CD4-positive, alpha-beta T cell treated with Interleukin-1 beta for 1 hour (primary cell): ENCODE measurements at regions not wholly inside any gene's neighbourhood (a gene's known extent, or its start where the extent isn't known, plus 50 kb on each side); places are given as distances from the start of the nearest gene placed in this dataset.
"Not testable (repeated sequence)": the region's sequence is repeated elsewhere in the genome, so short reads cannot be mapped to it uniquely, and the experiment has no call there.

Source experiments
- DNase-seq, 2 donors: peaks; one replicate each; pipeline ENCODE4 v3.0.0-alpha.2; 2020 to 2022

GRCh38 chr17:77038884-77039555 is 101.7 kb upstream of the SEC14L1 start:
- DNase-seq: no peak

GRCh38 chr17:77042476-77043231 is 98.1 kb upstream of the SEC14L1 start:
- DNase-seq: no peak

- no peak for DNase-seq
These were observed 95.2 kb upstream of the SEC14L1 start for GRCh38 chr17:77045441-77046041.

GRCh38 chr17:77049440-77049839 is 91.3 kb upstream of the SEC14L1 start:
- no peak for DNase-seq

- DNase-seq: not testable (repeated sequence)
These were observed 89.9 kb upstream of the SEC14L1 start for GRCh38 chr17:77050901-77051300.

GRCh38 chr17:77054936-77055335 is 85.8 kb upstream of the SEC14L1 start:
- no peak for DNase-seq

- no peak for DNase-seq
These were observed 85.3 kb upstream of the SEC14L1 start for GRCh38 chr17:77055453-77055852.

GRCh38 chr17:77058016-77058415 is 82.8 kb upstream of the SEC14L1 start:
- DNase-seq: no peak

- DNase-seq: no peak
These were observed 79.1 kb upstream of the SEC14L1 start for GRCh38 chr17:77061669-77062068.

GRCh38 chr17:77064598-77064997 is 76.2 kb upstream of the SEC14L1 start:
- DNase-seq: no peak

GRCh38 chr17:77066165-77066564 is 74.6 kb upstream of the SEC14L1 start:
- DNase-seq: no peak

- DNase-seq: peak; percentile 49 to 55
These were observed 73.9 kb upstream of the SEC14L1 start for GRCh38 chr17:77066726-77067409.

GRCh38 chr17:77068915-77069314 is 71.9 kb upstream of the SEC14L1 start:
- DNase-seq: no peak

- no peak for DNase-seq
These were observed 69.9 kb upstream of the SEC14L1 start for GRCh38 chr17:77070888-77071279.

- no peak for DNase-seq
These were observed 68.8 kb upstream of the SEC14L1 start for GRCh38 chr17:77071925-77072490.

GRCh38 chr17:77072670-77073069 is 68.1 kb upstream of the SEC14L1 start:
- no peak for DNase-seq

- DNase-seq: no peak
These were observed 66.1 kb upstream of the SEC14L1 start for GRCh38 chr17:77074681-77075080.

GRCh38 chr17:77076124-77076830 is 64.5 kb upstream of the SEC14L1 start:
- DNase-seq: no peak

- no peak for DNase-seq
These were observed 57.2 kb upstream of the SEC14L1 start for GRCh38 chr17:77083531-77083930.

GRCh38 chr17:77085926-77086432 is 54.8 kb upstream of the SEC14L1 start:
- no peak for DNase-seq

GRCh38 chr17:77086433-77087010 is 54.2 kb upstream of the SEC14L1 start:
- peak; percentile 75 to 79 for DNase-seq
